SKM-1 (cell line): ENCODE measurements at regions not wholly inside any gene's neighbourhood (a gene's known extent, or its start where the extent isn't known, plus 50 kb on each side); places are given as distances from the start of the nearest gene placed in this dataset.

Source experiments
- DNase-seq: peaks from one replicate; lab custom pipeline; 2025; ENCODE audit not compliant: unreplicated experiment; lab: John Stamatoyannopoulos, UW

- no peak for DNase-seq
Observed at GRCh38 chrX:43493756-43494155, 162.3 kb upstream of the MAOA start.

- DNase-seq, result no peak
Observed at GRCh38 chrX:43500246-43500645, 155.9 kb upstream of the MAOA start.

- no peak for DNase-seq
Observed at GRCh38 chrX:43500996-43501694, 155.0 kb upstream of the MAOA start.

DNA sequence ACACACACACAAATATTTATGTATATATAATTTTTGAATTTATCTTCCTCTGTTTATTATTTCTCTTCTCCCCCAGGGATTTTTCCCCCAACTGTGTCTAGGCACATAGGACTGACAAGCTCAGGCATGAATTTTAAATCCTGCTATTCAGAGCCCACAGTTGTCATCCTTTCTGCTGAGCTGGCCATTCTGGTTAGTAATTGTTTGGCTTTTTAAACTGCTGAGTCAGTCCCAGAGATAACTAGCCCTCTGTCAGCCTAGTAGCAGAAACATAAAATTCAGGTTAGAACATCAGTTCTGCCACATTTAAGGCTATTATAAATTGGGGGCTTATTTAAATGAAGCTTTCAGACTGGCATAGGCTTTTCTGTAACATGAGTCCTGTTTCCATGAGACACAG lies 151.7 kb upstream of the MAOA start:
- no peak for DNase-seq

DNA sequence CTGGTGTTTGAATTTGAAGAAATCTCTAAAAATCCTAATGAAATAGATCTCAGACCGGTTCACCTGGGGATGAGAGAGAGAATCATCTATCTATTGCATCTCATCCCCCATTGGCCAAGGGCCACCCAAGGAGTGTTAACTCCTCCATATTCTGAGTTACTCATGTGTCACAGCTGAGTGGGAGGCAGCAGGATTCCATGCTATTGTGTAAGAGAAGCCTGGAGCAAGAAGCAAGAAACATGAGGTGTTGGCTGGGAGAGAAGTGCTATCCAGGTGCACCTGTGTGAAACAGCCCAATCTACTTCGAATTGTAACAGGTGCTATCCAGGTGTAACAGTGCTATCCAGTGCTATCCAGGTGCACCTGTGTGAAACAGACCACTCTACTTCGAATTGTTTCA lies 150.3 kb upstream of the MAOA start:
- DNase-seq, result no peak

- no peak for DNase-seq
Observed at GRCh38 chrX:43508694-43509093, 147.4 kb upstream of the MAOA start.

GRCh38 chrX:43510209-43510608 lies 145.9 kb upstream of the MAOA start:
- DNase-seq, result no peak

DNA sequence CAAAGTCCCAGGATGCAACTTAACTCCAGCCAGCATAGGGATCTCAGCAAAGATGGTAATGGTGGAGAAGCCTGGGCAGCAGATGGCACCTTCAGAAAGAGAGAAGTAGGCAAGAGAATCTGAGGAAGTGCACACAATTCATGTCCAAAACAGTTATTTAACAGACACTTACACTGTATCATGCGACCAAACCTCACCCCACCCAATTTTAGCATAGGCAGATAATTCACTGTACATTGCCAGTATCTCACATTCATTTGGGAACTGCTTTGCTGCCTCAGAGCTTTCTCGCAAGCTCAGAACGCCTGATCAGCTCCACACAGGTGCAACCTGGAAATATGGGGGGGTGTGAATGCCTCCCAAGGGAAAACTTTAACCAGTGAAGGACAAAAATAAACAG lies 143.0 kb upstream of the MAOA start:
- DNase-seq, result no peak

- no peak for DNase-seq
Observed at GRCh38 chrX:43514820-43515219, 141.3 kb upstream of the MAOA start.

DNA sequence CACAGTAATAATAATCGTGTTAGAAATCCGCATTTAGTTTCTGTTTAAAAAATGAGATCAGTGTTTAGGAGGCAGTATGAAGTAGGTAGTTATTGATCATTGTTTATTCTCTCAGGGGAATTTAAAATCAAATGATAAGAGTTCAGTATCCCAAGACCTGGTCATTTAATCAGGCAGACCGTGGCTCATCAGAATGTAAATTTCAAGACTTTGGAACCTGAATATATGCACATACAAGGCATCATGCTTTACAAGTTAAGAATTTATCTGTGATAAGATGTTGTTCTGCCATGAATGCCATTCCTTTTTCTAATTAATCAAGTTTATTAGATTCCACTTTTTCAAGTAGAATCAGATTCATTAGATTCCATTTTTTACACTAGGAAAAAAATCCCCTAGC lies 133.5 kb upstream of the MAOA start:
- DNase-seq, result no peak

DNA sequence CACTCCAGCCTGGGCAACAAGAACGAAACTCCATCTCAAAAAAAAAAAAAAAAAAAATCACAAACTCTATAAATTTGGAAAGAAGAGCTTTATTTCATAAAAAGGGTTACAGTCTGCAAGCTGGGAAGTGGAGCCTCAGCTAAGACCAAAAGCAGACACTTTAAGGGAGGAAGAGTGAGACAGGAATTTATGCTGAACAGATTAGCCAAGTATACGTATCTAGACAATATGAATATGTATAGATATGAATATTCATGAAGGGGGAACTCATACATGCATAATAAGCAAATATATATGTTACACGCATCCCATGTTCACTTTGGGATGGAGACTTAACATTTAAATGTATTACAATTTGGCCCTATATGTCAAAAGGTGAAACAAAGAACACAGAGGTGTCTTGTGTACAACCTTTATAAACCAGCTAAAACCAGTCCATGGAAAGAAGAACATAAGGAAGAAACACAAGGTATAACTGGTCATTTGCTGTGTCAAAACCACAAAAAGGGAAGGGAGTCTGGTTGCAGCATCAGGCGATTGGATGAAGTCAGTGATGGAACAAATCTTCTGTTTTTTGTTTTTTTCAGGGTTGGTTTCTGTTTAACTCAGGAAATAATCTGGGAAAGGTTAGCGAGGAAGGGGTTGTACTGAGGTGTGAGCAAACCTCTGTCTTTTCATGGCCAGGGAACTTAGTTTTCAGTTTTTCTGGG lies 130.0 kb upstream of the MAOA start:
- peak; percentile 1 for DNase-seq

GRCh38 chrX:43526878-43527277 lies 129.2 kb upstream of the MAOA start:
- DNase-seq, result no peak

- DNase-seq, result no peak
Observed at GRCh38 chrX:43527801-43528200, 128.3 kb upstream of the MAOA start.

DNA sequence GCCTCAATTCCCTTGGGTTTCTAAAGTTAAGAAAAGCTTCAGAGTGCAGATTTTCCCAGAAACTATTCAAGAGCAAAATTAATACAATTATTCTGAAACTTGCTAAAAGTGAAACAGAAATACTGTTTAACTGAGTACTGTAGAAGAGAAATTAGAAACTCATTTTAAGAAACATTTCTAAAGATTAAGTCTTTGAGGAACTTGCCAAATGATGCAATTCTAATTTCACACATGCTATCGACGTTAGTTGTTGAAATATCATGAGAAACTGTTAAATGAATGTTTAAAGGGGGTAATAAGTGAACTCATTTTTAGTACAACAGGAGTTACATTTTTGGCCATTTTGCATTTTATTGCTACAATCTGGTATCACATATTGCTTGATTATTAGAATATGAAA lies 125.3 kb upstream of the MAOA start:
- DNase-seq, result no peak

GRCh38 chrX:43540318-43540717 lies 115.8 kb upstream of the MAOA start:
- DNase-seq, result no peak

- DNase-seq, result no peak
Observed at GRCh38 chrX:43551590-43551989, 104.5 kb upstream of the MAOA start.

GRCh38 chrX:43552156-43552555 lies 103.9 kb upstream of the MAOA start:
- no peak for DNase-seq

GRCh38 chrX:43552703-43553102 lies 103.4 kb upstream of the MAOA start:
- DNase-seq, result no peak

- DNase-seq, result no peak
Observed at GRCh38 chrX:43553257-43553656, 102.8 kb upstream of the MAOA start.

DNA sequence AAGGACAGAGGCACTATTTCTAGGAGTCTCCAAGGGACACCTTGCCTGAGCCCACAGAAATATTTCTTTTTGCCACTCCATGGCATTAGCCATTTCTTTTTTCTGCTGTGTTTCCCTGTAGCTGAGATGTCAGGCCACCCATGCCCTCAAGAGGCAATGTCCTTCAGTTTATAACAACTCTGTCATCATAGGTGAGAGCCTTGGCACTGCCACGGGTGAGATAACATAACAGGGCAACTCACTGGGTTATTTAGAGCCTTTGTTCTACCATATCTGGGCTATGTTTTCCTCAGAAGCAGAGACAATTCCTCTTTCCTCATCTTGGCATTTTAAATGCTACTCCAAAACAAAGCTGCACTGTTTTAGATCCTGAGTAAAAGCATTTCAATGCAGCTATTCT lies 99.9 kb upstream of the MAOA start:
- no peak for DNase-seq

DNA sequence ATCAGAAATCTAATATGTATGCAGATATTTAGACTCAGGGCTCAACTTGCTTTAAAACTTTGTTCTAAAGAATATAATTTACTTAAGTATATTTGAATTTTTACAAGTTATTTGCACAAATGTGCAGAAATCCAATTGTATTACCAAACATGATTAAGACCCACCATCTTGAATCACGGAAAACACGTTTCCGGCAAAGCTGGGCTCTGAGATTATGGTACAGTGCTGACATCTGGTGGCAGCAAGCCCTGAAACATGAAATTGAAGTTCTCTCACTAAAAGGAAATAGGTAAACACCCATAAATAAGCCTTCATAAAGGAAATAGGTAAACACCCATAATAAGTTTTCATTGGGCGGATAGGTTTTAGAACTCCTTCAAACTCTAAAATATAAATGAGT lies 98.3 kb upstream of the MAOA start:
- peak; percentile 12 for DNase-seq

- DNase-seq, result peak; percentile 1
Observed at GRCh38 chrX:43559644-43560043, 96.5 kb upstream of the MAOA start.
